ENCODE measurements at regions not wholly inside any gene's neighbourhood (a gene's known extent, or its start where the extent isn't known, plus 50 kb on each side); places are given as distances from the start of the nearest gene placed in this dataset.
"Not testable (repeated sequence)": the region's sequence is repeated elsewhere in the genome, so short reads cannot be mapped to it uniquely, and the experiment has no call there.

- H3K9me3 ChIP-seq (ENCODE audit: insufficient read depth, low read depth, low read length); H3K36me3 ChIP-seq (ENCODE audit: insufficient read depth, low read length); H3K27me3 ChIP-seq (ENCODE audit: insufficient read depth, low read length); H3K4me1 ChIP-seq (ENCODE audit: insufficient read depth, low read length); H3K27ac ChIP-seq (ENCODE audit: low read depth, low read length); H3K4me3 ChIP-seq (ENCODE audit: low read length); H3K9ac ChIP-seq (ENCODE audit: low read depth, low read length): not testable (repeated sequence)
- WGBS: 79% methylated on average over 9 of the region's 9 CpGs
Measured at GRCh38 chr10:76815505-76815904, 822.1 kb downstream of the KCNMA1 start.

- Histone ChIP-seq H3K9me3 (ENCODE audit: insufficient read depth, low read depth, low read length) (no peaks in the 10 kb centered on the region), H3K27me3 (ENCODE audit: insufficient read depth, low read length) (no peaks in the 10 kb centered on the region), H3K4me3 (ENCODE audit: low read length) (no peak overlapping the region), H3K36me3 (ENCODE audit: insufficient read depth, low read length) (no peaks in the 10 kb centered on the region), H3K27ac (ENCODE audit: low read depth, low read length) (no peak overlapping the region), H3K9ac (ENCODE audit: low read depth, low read length) (no peak overlapping the region), H3K4me1 (ENCODE audit: insufficient read depth, low read length) (no peaks in the 10 kb centered on the region)
Measured at GRCh38 chr10:76811430-76811829, 826.2 kb downstream of the KCNMA1 start.

- H3K4me1 ChIP-seq (ENCODE audit: insufficient read depth, low read length): no peaks in the 10 kb centered on the region
- H3K4me3 ChIP-seq (ENCODE audit: low read length): no peak overlapping the region
- H3K36me3 ChIP-seq (ENCODE audit: insufficient read depth, low read length): no peaks in the 10 kb centered on the region
- no peaks in the 10 kb centered on the region for H3K27me3 ChIP-seq (ENCODE audit: insufficient read depth, low read length)
- H3K9ac ChIP-seq (ENCODE audit: low read depth, low read length): no peak overlapping the region
- no peak overlapping the region for H3K27ac ChIP-seq (ENCODE audit: low read depth, low read length)
- 81% methylated on average over 3 of the region's 4 CpGs for WGBS
- H3K9me3 ChIP-seq (ENCODE audit: insufficient read depth, low read depth, low read length): 0 out of 2 replicates have a peak, but pooled peaks cover under 1% of the 10 kb centered on the region
Measured at GRCh38 chr10:76788452-76788811, 849.2 kb downstream of the KCNMA1 start.

- H3K4me1 ChIP-seq (ENCODE audit: insufficient read depth, low read length): no peaks in the 10 kb centered on the region
- H3K4me3 ChIP-seq (ENCODE audit: low read length): no peak overlapping the region
- 0 out of 2 replicates have a peak, but pooled peaks cover 2% of the 10 kb centered on the region for H3K9me3 ChIP-seq (ENCODE audit: insufficient read depth, low read depth, low read length)
- H3K9ac ChIP-seq (ENCODE audit: low read depth, low read length): no peak overlapping the region
- H3K27me3 ChIP-seq (ENCODE audit: insufficient read depth, low read length): no peaks in the 10 kb centered on the region
- 96% methylated on average over 3 of the region's 3 CpGs for WGBS
- H3K27ac ChIP-seq (ENCODE audit: low read depth, low read length): no peak overlapping the region
- H3K36me3 ChIP-seq (ENCODE audit: insufficient read depth, low read length): no peaks in the 10 kb centered on the region
Measured at GRCh38 chr10:76787746-76788451, 849.7 kb downstream of the KCNMA1 start.

- H3K27me3 ChIP-seq (ENCODE audit: insufficient read depth, low read length): no peaks in the 10 kb centered on the region
- H3K4me3 ChIP-seq (ENCODE audit: low read length): no peak overlapping the region
- WGBS: 90% methylated on average over 4 of the region's 4 CpGs
- H3K27ac ChIP-seq (ENCODE audit: low read depth, low read length): no peak overlapping the region
- H3K9me3 ChIP-seq (ENCODE audit: insufficient read depth, low read depth, low read length): 0 out of 2 replicates have a peak, but pooled peaks cover 2% of the 10 kb centered on the region
- no peaks in the 10 kb centered on the region for H3K4me1 ChIP-seq (ENCODE audit: insufficient read depth, low read length)
- H3K36me3 ChIP-seq (ENCODE audit: insufficient read depth, low read length): no peaks in the 10 kb centered on the region
- H3K9ac ChIP-seq (ENCODE audit: low read depth, low read length): no peak overlapping the region
Measured at GRCh38 chr10:76786504-76787072, 851.0 kb downstream of the KCNMA1 start.

GRCh38 chr10:76784076-76784475, 853.5 kb downstream of the KCNMA1 start:
- WGBS: 95% methylated on average over 1 of the region's 1 CpG
- H3K36me3 ChIP-seq (ENCODE audit: insufficient read depth, low read length): no peaks in the 10 kb centered on the region
- H3K9ac ChIP-seq (ENCODE audit: low read depth, low read length): no peak overlapping the region
- no peak overlapping the region for H3K27ac ChIP-seq (ENCODE audit: low read depth, low read length)
- peaks cover 22% of the 10 kb centered on the region for H3K4me1 ChIP-seq (ENCODE audit: insufficient read depth, low read length)
- no peak overlapping the region for H3K4me3 ChIP-seq (ENCODE audit: low read length)
- no peaks in the 10 kb centered on the region for H3K27me3 ChIP-seq (ENCODE audit: insufficient read depth, low read length)
- 0 out of 2 replicates have a peak, but pooled peaks cover 2% of the 10 kb centered on the region for H3K9me3 ChIP-seq (ENCODE audit: insufficient read depth, low read depth, low read length)

- Histone ChIP-seq H3K27ac (ENCODE audit: low read depth, low read length) (peak overlapping the region; percentile 97), H3K4me3 (ENCODE audit: low read length) (peak overlapping the region; percentile 6; the same call in 1 of the 2 replicates), H3K27me3 (ENCODE audit: insufficient read depth, low read length) (no peaks in the 10 kb centered on the region), H3K9ac (ENCODE audit: low read depth, low read length) (peak overlapping the region; percentile 44), H3K36me3 (ENCODE audit: insufficient read depth, low read length) (no peaks in the 10 kb centered on the region), H3K4me1 (ENCODE audit: insufficient read depth, low read length) (peaks cover 43% of the 10 kb centered on the region), H3K9me3 (ENCODE audit: insufficient read depth, low read depth, low read length) (peaks cover 13% of the 10 kb centered on the region)
- WGBS: 47% methylated on average over 6 of the region's 6 CpGs
Measured at GRCh38 chr10:76779796-76780301, 857.8 kb downstream of the KCNMA1 start.

GRCh38 chr10:76778914-76779795, 858.5 kb downstream of the KCNMA1 start:
- no peaks in the 10 kb centered on the region for H3K36me3 ChIP-seq (ENCODE audit: insufficient read depth, low read length)
- no peaks in the 10 kb centered on the region for H3K27me3 ChIP-seq (ENCODE audit: insufficient read depth, low read length)
- H3K4me1 ChIP-seq (ENCODE audit: insufficient read depth, low read length): peaks cover 43% of the 10 kb centered on the region
- WGBS: 8% methylated on average over 10 of the region's 10 CpGs
- H3K9me3 ChIP-seq (ENCODE audit: insufficient read depth, low read depth, low read length): peaks cover 20% of the 10 kb centered on the region
- peak overlapping the region; percentile 31 for H3K4me3 ChIP-seq (ENCODE audit: low read length)
- H3K27ac ChIP-seq (ENCODE audit: low read depth, low read length): peak overlapping the region; percentile 97
- peak overlapping the region; percentile 67 for H3K9ac ChIP-seq (ENCODE audit: low read depth, low read length)

GRCh38 chr10:76774987-76775603, 862.5 kb downstream of the KCNMA1 start:
- WGBS: 97% methylated on average over 4 of the region's 4 CpGs

GRCh38 chr10:76769582-76769981, 868.0 kb downstream of the KCNMA1 start:
- H3K4me1 ChIP-seq (ENCODE audit: insufficient read depth, low read length): no peaks in the 10 kb centered on the region
- no peak overlapping the region for H3K9ac ChIP-seq (ENCODE audit: low read depth, low read length)
- H3K27me3 ChIP-seq (ENCODE audit: insufficient read depth, low read length): no peaks in the 10 kb centered on the region
- no peaks in the 10 kb centered on the region for H3K36me3 ChIP-seq (ENCODE audit: insufficient read depth, low read length)
- peaks cover 11% of the 10 kb centered on the region for H3K9me3 ChIP-seq (ENCODE audit: insufficient read depth, low read depth, low read length)
- H3K27ac ChIP-seq (ENCODE audit: low read depth, low read length): no peak overlapping the region
- H3K4me3 ChIP-seq (ENCODE audit: low read length): no peak overlapping the region

More at GRCh38 chr10:76774987-76775603, 862.5 kb downstream of the KCNMA1 start:
- Histone ChIP-seq H3K9ac (ENCODE audit: low read depth, low read length) (no peak overlapping the region), H3K4me1 (ENCODE audit: insufficient read depth, low read length) (peaks cover 30% of the 10 kb centered on the region), H3K36me3 (ENCODE audit: insufficient read depth, low read length) (no peaks in the 10 kb centered on the region), H3K27me3 (ENCODE audit: insufficient read depth, low read length) (no peaks in the 10 kb centered on the region), H3K9me3 (ENCODE audit: insufficient read depth, low read depth, low read length) (peaks cover 24% of the 10 kb centered on the region), H3K4me3 (ENCODE audit: low read length) (no peak overlapping the region), H3K27ac (ENCODE audit: low read depth, low read length) (no peak overlapping the region)
